Neuronal stem cell (in vitro differentiated cells): ENCODE measurements at regions not wholly inside any gene's neighbourhood (a gene's known extent, or its start where the extent isn't known, plus 50 kb on each side); places are given as distances from the start of the nearest gene placed in this dataset.

Experiments
- DNase-seq: peaks from one replicate; pipeline ENCODE4 v3.0.0-alpha.2; 2013; ENCODE audit warnings: low spot score
- H2AFZ ChIP-seq: one replicate; pipeline ENCODE4 v1.6.1; 2013; ENCODE audit warnings: mild to moderate bottlenecking, low read length, inconsistent platforms
- H2AK5ac ChIP-seq: 2 replicates; pipeline ENCODE4 v1.6.1; 2013; ENCODE audit warnings: low read depth, mild to moderate bottlenecking, inconsistent platforms, low read length, moderate library complexity, mixed read lengths
- H2BK120ac ChIP-seq: 2 replicates; pipeline ENCODE4 v1.6.1; 2013; ENCODE audit warnings: low read depth, mild to moderate bottlenecking, inconsistent platforms, low read length, moderate library complexity, mixed read lengths
- H2BK12ac ChIP-seq: one replicate; pipeline ENCODE4 v1.6.1; 2013; ENCODE audit warnings: low read length, inconsistent platforms
- H2BK15ac ChIP-seq: 2 replicates; pipeline ENCODE4 v1.6.1; 2013; ENCODE audit warnings: mild to moderate bottlenecking, low read length, inconsistent platforms, mixed read lengths
- H2BK5ac ChIP-seq: one replicate; pipeline ENCODE4 v1.6.1; 2013; ENCODE audit warnings: inconsistent platforms, mild to moderate bottlenecking, low read length, moderate library complexity
- H3K14ac ChIP-seq: one replicate; pipeline ENCODE4 v1.6.1; 2013; ENCODE audit warnings: low read length, inconsistent platforms
- H3K18ac ChIP-seq: 2 replicates; pipeline ENCODE4 v1.6.1; 2013; ENCODE audit warnings: low read length, inconsistent platforms
- H3K23ac ChIP-seq: 2 replicates; pipeline ENCODE4 v1.6.1; 2013; ENCODE audit warnings: low read depth, mild to moderate bottlenecking, mixed read lengths, low read length, inconsistent platforms; ENCODE audit not compliant: poor library complexity
- H3K27ac ChIP-seq: replicated peaks from 3 replicates; pipeline ENCODE4 v1.5.1; 2013; ENCODE audit warnings: low read length, inconsistent platforms
- H3K27me3 ChIP-seq, 3 experiments: 2 replicates each; pipeline ENCODE4 v1.6.1; 2013; ENCODE audit warnings: low read length in 3 of 3, mild to moderate bottlenecking in 2 of 3, inconsistent platforms in 1 of 3, low read depth in 1 of 3, mixed read lengths in 1 of 3, moderate library complexity in 1 of 3; ENCODE audit not compliant: control insufficient read depth in 3 of 3, insufficient read depth in 3 of 3
- H3K36me3 ChIP-seq, 2 donors: replicated peaks in 1 of 2; 2 replicates each; pipeline ENCODE4 v1.6.1; 2013; ENCODE audit warnings: low read length in 2 of 2; ENCODE audit not compliant: control insufficient read depth in 2 of 2, insufficient read depth in 2 of 2
- H3K4ac ChIP-seq: 2 replicates; pipeline ENCODE4 v1.6.1; 2013; ENCODE audit warnings: inconsistent platforms, mild to moderate bottlenecking, low read length, moderate library complexity
- H3K4me1 ChIP-seq, 2 donors: 1 replicate in 1 of 2; 2 replicates in 1 of 2; pipeline ENCODE4 v1.6.1; 2013; ENCODE audit warnings: low read length in 2 of 2, low read depth in 1 of 2; ENCODE audit not compliant: control insufficient read depth in 2 of 2, insufficient read depth in 1 of 2
- H3K4me2 ChIP-seq: one replicate; pipeline ENCODE4 v1.6.1; 2013; ENCODE audit warnings: mild to moderate bottlenecking, low read length, inconsistent platforms; ENCODE audit not compliant: insufficient read depth, poor library complexity, severe bottlenecking
- H3K4me3 ChIP-seq, 2 donors: 2 replicates each; pipeline ENCODE4 v1.5.1; 2013; ENCODE audit warnings: low read length in 2 of 2, mild to moderate bottlenecking in 2 of 2, inconsistent platforms in 1 of 2, moderate library complexity in 1 of 2
- H3K79me1 ChIP-seq: one replicate; pipeline ENCODE4 v1.6.1; 2013; ENCODE audit warnings: low read depth, mild to moderate bottlenecking, inconsistent platforms, low read length, moderate library complexity
- H3K9ac ChIP-seq: one replicate; pipeline ENCODE4 v1.6.1; 2013; ENCODE audit warnings: mild to moderate bottlenecking, low read depth, low read length, inconsistent platforms; ENCODE audit not compliant: poor library complexity
- H3K9me3 ChIP-seq, 2 donors: replicated peaks in 1 of 2; 2 replicates each; pipeline versions ENCODE3 to v1.6.1; 2013; ENCODE audit warnings: low read length in 2 of 2, mild to moderate bottlenecking in 2 of 2, inconsistent platforms in 1 of 2, low read depth in 1 of 2, mixed read lengths in 1 of 2, moderate library complexity in 1 of 2; ENCODE audit not compliant: control insufficient read depth in 2 of 2, insufficient read depth in 1 of 2
- H4K8ac ChIP-seq: one replicate; pipeline ENCODE4 v1.6.1; 2013; ENCODE audit warnings: low read depth, mild to moderate bottlenecking, inconsistent platforms, low read length, moderate library complexity
- H4K91ac ChIP-seq: one replicate; pipeline ENCODE4 v1.6.1; 2013; ENCODE audit warnings: low read length, low read depth, mild to moderate bottlenecking, inconsistent platforms; ENCODE audit not compliant: poor library complexity
- WGBS, 2 donors: extraction: QIAGEN DNeasy Blood & Tissue Kit; methylation state at CpG; one replicate each; pipeline ENCODE4 v1.1.7; 2013; ENCODE audit warnings: missing lambda C conversion rate in 2 of 2, mixed read lengths in 1 of 2; ENCODE audit not compliant: insufficient read length in 2 of 2, insufficient replicate concordance in 1 of 2; ENCODE audit errors: extremely low coverage in 2 of 2; 5-methylcytosine and 5-hydroxymethylcytosine counted together

GRCh38 chr1:38265293-38266196 is 219.0 kb upstream of the POU3F1 start:
- H3K79me1 ChIP-seq: no peaks in the 10 kb centered on the region
- H3K4ac ChIP-seq: no peak overlapping the region
- H2AK5ac ChIP-seq: peak overlapping the region; percentile 36
- H4K8ac ChIP-seq: no peak overlapping the region
- no peaks in the 10 kb centered on the region for H3K9me3 ChIP-seq
- no peak overlapping the region for H3K14ac ChIP-seq
- no peak overlapping the region for H2BK15ac ChIP-seq
- H3K27me3 ChIP-seq: peaks cover 0 to 31% (median 0%) of the 10 kb centered on the region in 3 experiments
- no peak overlapping the region for H3K4me2 ChIP-seq
- no peak overlapping the region for H2BK12ac ChIP-seq
- H3K18ac ChIP-seq: no peak overlapping the region
- H3K36me3 ChIP-seq: no peaks in the 10 kb centered on the region
- H2BK5ac ChIP-seq: no peak overlapping the region
- DNase-seq: no peak
- no peak overlapping the region for H4K91ac ChIP-seq
- H3K27ac ChIP-seq: no peak overlapping the region
- H3K23ac ChIP-seq: no peak overlapping the region
- H3K4me3 ChIP-seq: no peak overlapping the region
- peaks cover 6% of the 10 kb centered on the region in 2 donors for H3K4me1 ChIP-seq
- H2BK120ac ChIP-seq: no peak overlapping the region
- no CpG with 5 or more reads among the region's 15 CpGs for WGBS, 2 donors
- no peak overlapping the region for H2AFZ ChIP-seq
- no peak overlapping the region for H3K9ac ChIP-seq

GRCh38 chr1:38263438-38263837 is 216.8 kb upstream of the POU3F1 start:
- Histone ChIP-seq H3K4ac (no peak overlapping the region), H2BK12ac (no peak overlapping the region), H3K79me1 (no peaks in the 10 kb centered on the region), H3K36me3 (no peaks in the 10 kb centered on the region), H3K4me2 (no peak overlapping the region), H2BK5ac (no peak overlapping the region), H3K18ac (no peak overlapping the region), H2BK120ac (no peak overlapping the region), H4K91ac (no peak overlapping the region), H2AFZ (no peak overlapping the region), H4K8ac (no peak overlapping the region), H3K14ac (no peak overlapping the region), H2AK5ac (no peak overlapping the region), H2BK15ac (no peak overlapping the region), H3K27me3 (peaks cover 0 to 44% (median 0%) of the 10 kb centered on the region in 3 experiments), H3K9me3 (peaks cover 5 to 18% of the 10 kb centered on the region in 2 donors), H3K4me1 (no peaks in the 10 kb centered on the region), H3K23ac (no peak overlapping the region), H3K27ac (no peak overlapping the region), H3K4me3 (no peak overlapping the region), H3K9ac (no peak overlapping the region)
- no CpG with 5 or more reads among the region's 4 CpGs for WGBS, 2 donors
- no peak for DNase-seq

- H3K36me3 ChIP-seq: no peaks in the 10 kb centered on the region
- peaks cover 5 to 18% of the 10 kb centered on the region in 2 donors for H3K9me3 ChIP-seq
- no peak overlapping the region for H3K9ac ChIP-seq
- no peak overlapping the region for H3K4me2 ChIP-seq
- H4K91ac ChIP-seq: no peak overlapping the region
- H2BK120ac ChIP-seq: no peak overlapping the region
- no peak overlapping the region for H3K4ac ChIP-seq
- no peaks in the 10 kb centered on the region for H3K79me1 ChIP-seq
- no peak overlapping the region for H3K14ac ChIP-seq
- H2BK15ac ChIP-seq: no peak overlapping the region
- H3K27ac ChIP-seq: no peak overlapping the region
- no peak overlapping the region for H2BK12ac ChIP-seq
- H2AK5ac ChIP-seq: no peak overlapping the region
- no peak for DNase-seq
- no CpG with 5 or more reads among the region's 4 CpGs for WGBS, 2 donors
- H3K4me3 ChIP-seq: no peak overlapping the region
- H3K23ac ChIP-seq: no peak overlapping the region
- H2BK5ac ChIP-seq: no peak overlapping the region
- H4K8ac ChIP-seq: no peak overlapping the region
- H3K4me1 ChIP-seq: peaks cover 0 to 9% of the 10 kb centered on the region in 2 donors
- H2AFZ ChIP-seq: no peak overlapping the region
- H3K18ac ChIP-seq: no peak overlapping the region
- H3K27me3 ChIP-seq: peaks cover 0 to 55% (median 0%) of the 10 kb centered on the region in 3 experiments
Observed at GRCh38 chr1:38261574-38261973, 215.0 kb upstream of the POU3F1 start.

GRCh38 chr1:38258085-38258627 is 211.6 kb upstream of the POU3F1 start:
- peak overlapping the region; percentile 76 for H2BK120ac ChIP-seq
- H3K4me1 ChIP-seq: peaks cover 0 to 11% of the 10 kb centered on the region in 2 donors
- H2BK12ac ChIP-seq: no peak overlapping the region
- H3K27me3 ChIP-seq: peaks cover 0 to 78% (median 0%) of the 10 kb centered on the region in 3 experiments
- no CpG with 5 or more reads among the region's 16 CpGs for WGBS, 2 donors
- no peak overlapping the region for H2BK15ac ChIP-seq
- peak overlapping the region; percentile 46 for H2BK5ac ChIP-seq
- H3K9me3 ChIP-seq: peaks cover 6 to 27% of the 10 kb centered on the region in 2 donors
- no peak overlapping the region for H2AK5ac ChIP-seq
- H2AFZ ChIP-seq: no peak overlapping the region
- no peaks in the 10 kb centered on the region for H3K36me3 ChIP-seq
- H4K8ac ChIP-seq: no peak overlapping the region
- H3K4ac ChIP-seq: no peak overlapping the region
- H3K4me3 ChIP-seq: no peak overlapping the region
- H3K27ac ChIP-seq: peak overlapping the region; percentile 47
- H3K79me1 ChIP-seq: no peaks in the 10 kb centered on the region
- no peak overlapping the region for H3K9ac ChIP-seq
- H3K23ac ChIP-seq: no peak overlapping the region
- H3K18ac ChIP-seq: no peak overlapping the region
- DNase-seq: no peak
- no peak overlapping the region for H4K91ac ChIP-seq
- no peak overlapping the region for H3K14ac ChIP-seq
- no peak overlapping the region for H3K4me2 ChIP-seq
